Activated CD4-positive, alpha-beta T cell treated with anti-CD3 and anti-CD28 coated beads, Interleukin-2, amount 50 U/mL, for 4 hours (primary cell): ENCODE measurements at regions not wholly inside any gene's neighbourhood (a gene's known extent, or its start where the extent isn't known, plus 50 kb on each side); places are given as distances from the start of the nearest gene placed in this dataset.

ENCODE experiments used
- DNase-seq, 2 experiments: peaks; one replicate each; pipeline ENCODE4 v3.0.0-alpha.2; 2020

DNA sequence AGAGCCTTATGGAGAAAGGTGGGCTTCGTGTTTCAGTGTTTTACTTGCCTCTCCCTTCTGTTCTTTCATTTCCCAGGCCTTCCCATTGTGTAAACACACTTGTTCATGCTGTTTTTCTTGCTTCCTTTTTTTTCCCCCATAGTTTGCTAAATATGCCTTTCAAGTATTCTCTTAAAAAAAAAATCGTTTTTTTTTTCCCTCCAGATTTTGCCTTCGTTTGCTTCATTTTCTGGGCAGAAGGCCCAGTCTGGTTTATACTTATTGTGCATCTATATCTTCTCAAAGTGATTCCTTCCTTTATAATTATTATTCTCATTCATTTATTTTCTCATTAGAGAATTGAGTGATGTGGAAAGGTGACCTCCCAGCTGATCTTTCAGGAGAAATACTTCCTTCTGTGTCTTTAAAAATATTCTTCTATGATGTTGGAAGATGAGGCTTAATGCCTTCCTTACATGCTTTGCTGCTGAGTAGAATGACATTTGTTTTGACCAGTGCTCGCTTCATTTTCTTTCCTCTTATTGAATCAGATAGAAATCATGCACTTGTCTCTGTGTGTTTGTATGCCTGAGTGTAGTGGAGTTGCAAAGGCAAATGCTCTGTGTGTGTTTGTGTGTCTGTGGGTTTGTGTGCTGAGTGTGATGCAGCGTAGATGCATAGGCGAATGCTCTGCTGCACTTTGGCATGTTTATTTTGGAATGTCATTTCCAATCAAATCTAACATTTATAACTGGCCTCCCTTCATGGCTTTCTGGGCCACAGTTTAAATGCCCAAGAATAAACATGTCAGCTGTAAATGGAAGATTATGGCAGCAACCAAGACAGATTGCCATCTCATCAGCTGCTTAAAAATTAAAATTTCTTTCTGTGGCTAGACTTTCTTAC is 591.4 kb downstream of the FGF9 start:
- no peak for DNase-seq

DNA sequence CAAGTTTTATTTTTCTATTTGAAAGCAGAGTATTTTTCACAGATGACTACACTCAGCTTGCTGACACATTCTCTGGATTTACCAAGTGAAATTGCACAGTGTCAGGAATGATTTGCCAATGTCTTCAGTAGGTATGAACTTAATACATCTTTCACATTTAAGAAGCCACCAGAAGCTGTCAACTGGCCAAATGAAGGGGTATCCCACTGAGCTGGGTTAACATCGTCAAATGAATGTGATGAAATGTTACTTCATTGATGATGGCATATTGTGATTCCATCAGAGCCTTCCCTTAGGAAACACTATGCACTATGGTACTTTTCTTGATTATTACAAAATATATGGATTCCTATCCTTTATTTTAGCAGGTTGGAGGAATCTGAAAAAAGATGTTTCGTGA is 592.3 kb downstream of the FGF9 start:
- no peak for DNase-seq

DNA sequence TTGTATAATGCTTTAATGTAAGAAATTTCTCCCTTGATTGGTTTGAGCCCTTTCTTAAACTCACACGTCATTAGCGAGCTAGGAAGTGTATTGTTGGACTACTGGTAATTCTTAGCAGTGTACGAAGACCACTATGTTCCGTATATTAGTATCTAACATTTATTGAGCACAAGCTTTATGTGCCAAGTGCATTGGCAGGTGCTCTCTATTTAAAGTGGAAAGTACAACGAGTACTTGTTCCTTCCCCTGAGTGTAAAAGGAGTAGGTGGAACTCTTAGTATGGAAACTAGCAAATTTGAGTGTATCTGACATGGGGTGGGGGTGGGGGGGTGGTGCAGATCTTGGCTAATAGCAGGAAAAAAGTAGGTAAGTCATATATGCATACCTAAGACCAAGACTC is 594.7 kb downstream of the FGF9 start:
- no peak for DNase-seq

DNA sequence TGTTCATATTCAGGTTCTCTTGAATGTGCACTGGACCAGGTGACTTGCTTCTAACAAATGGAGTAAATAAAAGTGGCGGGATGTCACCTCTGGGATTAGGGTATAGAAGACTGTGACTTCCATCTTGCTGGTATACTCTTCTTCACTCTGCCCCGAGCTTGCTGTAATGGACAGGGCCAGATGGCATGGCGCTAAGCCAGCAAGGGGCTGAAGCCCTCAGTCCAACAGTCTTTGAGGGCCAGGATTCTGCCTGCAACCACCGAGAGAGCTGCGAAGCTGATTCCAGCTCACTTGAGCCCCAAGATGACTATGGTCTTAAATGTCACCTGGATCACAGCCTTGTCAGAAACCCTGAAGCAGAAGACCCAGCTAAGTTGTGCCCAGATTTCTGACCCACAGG is 600.0 kb downstream of the FGF9 start:
- no peak for DNase-seq

DNA sequence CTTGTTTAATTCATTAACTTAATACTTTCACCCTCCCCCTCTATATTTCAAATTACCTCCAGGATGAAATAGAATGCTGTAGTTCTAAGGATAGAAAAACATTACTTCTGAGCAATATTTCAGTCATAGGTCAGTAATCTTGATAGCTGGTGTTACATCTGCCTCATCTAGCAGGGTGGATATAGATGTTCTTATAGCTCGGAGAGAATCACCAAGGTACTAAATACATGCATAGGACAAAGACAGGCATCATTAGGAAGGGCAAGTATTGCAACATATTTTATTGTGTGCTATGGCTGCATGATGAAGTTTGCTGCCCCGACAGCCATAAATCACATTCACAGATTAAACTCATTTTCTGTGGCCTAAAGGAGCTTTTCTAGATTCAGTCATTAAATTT is 601.0 kb downstream of the FGF9 start:
- no peak for DNase-seq

DNA sequence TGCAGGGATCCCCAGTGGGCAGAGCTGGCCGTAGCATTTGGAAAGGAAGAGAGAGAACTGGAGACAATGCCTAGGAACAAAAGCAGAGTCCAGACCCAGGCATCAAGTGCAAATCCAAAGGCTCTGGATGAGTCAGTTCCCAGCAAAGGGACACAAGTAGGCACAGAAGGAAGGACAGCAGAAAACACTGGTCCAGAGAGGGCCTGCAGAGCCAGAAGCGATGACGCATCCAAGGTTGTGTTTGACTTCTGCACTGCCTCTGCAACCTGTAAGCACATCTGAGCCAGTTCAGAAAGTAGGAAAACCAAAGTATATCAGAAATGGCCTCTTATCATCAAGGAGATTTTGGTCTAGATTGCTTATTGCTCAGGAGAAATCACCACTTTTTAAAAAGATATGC is 604.5 kb downstream of the FGF9 start:
- DNase-seq = no peak

DNA sequence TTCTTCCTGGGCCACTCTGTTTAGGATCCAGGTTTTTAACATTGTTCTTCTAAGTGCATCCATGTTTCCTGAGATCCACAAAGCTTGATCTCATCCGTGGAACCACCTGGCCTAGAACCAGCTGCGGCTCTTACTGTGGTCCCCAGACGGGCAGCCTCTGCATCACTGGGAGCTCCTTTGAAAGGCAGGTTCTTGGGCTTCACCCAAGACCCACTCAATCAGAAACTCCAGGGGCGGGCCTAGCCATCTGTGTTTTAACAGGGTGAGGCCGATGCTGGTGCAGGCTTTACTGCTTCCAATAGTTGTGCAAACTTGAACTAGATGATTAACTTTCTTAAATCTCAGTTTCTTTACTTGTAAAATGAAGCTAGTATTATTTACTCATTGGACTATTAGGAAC is 605.7 kb downstream of the FGF9 start:
- DNase-seq = no peak

DNA sequence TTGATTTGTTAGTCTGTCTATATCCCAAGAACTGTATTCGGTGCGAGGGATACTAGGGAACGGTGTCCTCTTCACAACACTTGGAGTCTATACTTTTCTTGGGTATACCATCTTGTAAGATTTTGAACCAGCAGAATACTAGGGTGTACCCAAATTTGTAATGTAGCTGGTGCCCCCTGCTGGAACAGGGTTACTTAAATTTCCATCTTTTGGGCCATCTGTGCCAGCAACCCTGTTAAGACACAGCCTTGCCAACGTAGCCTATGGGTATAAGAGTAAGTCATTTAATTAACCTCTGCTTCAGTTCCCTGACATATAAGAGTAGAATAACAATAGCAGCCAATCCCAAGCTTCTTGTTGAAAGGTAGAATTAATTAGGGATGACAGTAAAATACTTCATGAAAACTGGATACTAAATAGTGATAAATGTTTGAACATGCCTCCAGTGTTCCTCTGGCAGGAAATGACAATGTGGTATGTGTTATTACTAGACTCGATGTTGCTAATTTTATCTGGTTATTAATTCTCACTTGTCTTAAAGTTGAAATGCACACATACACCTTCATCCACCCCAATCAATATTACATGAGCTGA is 607.6 kb downstream of the FGF9 start:
- peak; percentile 58 to 70 for DNase-seq

DNA sequence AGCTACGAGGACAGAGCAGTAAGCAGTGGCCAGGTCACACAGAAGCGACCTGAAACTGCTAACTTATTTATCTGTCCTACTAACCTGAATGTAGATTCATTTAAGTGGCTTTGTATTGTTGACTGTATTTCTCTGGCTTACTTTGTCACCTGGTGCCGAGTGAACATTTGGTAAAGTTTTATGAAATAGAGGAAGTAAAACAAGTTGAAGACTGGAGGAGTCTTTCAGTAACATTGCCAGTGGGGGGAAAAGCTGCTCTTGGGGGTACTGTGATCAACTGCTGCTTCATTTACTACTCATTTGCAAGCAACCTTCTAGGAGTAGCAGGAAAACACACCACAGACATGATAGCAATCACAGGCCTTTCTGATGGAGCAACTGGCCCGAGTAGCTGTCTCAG is 615.0 kb downstream of the FGF9 start:
- no peak for DNase-seq

DNA sequence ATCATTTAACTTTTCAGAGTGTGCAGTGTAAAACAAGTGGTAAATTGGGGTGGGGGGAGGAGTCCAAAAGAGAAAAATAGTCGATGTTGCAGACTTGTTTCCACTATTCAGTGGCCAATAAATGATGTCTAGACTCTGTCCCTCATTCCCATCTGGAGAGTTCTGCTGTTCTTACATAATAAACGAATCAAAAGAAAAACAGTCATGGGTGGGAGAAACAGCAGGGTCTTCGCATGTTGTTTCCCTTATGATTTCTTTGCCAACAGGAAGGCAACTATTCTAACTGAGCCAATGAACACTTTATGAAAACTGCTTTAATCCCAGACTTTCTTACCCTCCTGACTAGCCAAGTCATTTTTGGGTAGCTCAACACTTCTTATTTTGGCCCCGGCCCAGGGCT is 615.5 kb downstream of the FGF9 start:
- no peak for DNase-seq

DNA sequence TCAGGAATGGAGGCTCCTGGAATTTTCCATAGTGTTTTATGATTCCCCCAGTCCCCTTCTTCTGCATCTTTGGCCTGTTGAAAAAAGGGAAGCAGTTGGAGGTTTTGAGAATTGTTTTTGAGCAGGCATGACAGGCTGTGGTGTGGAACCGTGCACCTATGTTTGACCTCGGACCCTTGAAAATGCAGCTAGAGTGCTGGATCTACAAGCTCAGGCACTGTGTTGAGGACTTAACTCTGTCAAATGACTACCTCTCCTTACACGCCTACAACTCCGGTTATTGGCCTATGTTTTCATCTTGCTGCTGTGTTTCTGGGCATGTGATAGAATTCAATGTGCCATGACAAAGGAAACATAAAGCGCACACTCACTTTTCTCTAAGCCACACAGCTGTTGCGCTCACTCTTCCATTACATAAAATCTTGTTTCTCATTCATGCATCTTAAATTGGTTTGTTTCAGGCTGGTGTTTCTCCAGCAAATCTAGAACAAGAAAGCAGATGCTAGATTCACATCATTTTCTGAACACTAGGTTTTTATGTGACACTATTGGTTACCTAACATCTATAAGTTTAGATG is 616.6 kb downstream of the FGF9 start:
- DNase-seq = no peak

DNA sequence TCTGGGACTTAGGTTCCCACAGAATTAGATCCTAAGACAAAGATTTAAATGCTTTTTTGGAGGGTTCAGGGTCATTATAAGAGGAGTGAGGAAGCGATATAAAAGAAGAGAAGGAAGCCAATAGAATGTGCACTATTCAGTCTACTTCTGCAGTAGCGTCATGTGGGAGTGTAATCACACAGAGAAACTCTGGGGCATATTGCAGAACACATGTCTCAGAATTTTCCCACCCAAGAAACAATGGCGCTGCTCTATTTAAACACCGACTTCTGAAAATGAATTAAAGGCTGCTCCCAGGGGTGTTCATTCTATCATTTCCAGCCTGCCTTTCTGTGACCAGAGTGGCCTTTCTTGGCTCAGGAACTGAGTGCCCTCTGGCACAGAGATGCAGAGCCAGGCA is 617.6 kb downstream of the FGF9 start:
- DNase-seq = no peak

DNA sequence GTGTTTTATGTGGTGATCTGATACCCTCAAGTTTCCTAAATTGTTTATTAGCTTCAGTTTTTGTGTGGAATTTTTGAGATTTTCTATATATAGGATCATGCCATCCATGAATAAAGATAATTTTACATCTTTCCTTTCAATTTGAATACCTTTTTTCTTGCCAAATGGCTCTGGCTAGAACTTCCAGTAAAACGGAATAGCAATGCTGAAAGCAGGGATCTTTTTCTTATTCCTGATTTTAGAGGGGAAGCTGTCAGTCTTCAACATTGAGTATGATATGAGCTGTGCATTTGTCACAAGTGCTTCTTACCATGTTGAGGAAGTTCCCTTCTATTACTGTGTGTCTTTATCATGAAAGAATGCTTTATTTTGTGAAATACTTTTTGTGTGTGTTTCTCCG is 618.8 kb downstream of the FGF9 start:
- DNase-seq = no peak

DNA sequence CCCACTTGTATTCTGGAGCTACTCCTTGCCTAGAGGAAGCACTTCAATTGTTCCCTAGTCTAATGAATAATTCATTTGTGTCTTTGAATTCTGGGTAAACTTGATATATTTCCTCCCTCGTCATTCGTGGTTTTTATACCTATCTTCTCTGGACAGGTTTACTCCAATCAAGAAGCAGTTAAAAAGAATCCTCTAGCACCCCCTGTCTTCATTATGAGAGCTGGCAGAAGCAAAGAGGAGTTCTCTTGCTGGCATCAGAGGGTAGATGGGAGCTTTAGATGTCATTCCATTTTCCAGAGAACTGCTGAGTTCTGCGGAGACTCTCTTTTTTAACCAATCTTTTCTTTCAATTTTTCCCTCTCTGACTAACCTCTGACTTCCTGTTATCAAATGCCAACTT is 627.7 kb downstream of the FGF9 start:
- DNase-seq = no peak

DNA sequence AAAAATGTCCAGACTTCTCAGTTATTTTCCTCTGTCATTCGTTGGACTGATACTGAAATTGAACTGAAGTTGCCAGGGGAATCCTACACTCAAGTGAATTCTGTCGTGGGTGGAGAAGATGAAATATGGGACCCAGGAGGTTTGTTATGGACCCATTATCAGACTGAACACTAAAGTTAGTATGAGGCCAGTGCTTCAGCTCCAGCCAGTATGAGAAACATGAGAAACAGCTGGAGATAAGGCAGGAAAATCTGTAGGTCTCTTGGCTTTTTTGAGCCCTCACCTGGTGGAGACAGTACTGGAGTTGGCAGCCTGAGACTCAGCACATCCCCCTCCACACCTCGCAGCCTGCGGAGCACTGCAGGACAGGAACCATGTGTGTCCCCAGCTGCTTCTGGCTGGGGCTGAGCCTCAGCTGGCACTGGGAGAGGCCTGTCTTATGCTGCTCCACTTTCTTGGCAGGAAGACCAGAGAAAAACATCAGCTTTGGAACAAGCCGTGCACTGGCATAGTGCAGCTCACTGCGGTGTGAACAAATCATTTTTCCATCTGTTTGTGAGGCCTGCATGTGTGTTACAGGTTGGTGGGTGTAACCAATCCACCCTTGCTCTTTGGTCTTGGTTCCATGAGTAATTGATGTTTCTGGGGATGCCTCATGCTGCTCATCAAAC is 641.0 kb downstream of the FGF9 start:
- DNase-seq = no peak

DNA sequence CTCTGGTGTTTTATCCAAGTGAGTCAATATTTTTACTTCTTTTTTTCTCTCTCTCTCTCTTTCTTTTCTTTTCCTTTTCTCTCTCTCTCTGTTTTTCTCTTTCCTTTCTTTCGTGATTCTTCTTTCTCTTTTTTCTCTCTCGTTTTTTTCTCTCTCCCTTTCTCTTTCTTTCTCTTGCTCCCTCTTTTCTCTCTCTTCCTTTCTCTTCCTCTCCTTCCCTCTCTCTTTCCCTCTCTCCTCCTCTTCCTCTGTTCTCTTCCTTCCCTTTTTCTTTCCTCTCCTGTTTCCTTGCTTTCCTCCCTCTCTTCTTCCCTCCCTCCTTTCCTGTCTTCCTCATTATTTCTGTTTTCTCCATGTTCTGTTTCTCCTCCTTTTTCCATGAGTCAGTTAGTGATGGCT is 641.5 kb downstream of the FGF9 start:
- DNase-seq = no peak

DNA sequence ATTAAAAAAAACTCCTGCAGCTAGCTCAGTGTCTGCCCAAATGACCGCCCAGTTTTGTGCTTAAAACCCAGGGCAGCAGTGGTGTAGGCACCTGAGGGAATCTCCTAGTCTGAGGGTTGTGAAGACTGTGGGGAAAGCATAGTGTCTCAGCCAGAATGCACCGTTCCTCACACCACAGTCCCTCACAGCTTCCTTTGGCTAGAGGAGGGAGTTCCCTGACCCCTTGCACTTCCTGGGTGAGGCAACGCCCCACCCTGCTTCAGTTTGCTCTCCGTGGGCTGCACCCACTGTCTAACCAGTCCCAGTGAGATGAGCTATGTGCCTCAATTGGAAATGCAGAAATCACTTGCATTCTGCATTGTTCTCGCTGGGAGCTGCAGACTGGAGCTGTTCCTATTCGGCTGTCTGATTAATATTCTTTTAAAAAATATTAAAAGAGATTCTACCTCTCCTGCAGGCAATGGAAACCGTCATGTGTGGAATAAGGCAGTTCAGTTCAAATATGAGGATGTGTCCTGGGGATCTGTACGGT is 645.7 kb downstream of the FGF9 start:
- DNase-seq = no peak

DNA sequence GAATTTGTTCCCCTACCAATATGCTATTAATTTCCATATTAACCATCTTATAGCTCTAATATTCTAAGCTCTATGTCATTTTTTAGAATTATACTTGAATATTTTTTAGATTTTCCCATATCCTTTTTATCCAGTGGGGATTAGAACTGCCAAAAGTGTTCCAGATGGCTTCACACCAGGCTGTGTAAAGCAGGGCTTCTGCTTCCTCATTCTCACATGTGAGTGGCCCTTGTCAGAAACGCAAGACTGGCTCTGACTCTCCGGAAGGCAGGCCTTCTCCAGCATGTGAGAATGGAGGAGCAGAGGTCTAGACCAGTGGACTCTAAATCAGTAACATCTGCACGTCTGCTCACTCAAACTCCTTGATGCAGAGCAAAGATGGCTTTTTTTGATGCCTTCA is 650.1 kb downstream of the FGF9 start:
- no peak for DNase-seq

DNA sequence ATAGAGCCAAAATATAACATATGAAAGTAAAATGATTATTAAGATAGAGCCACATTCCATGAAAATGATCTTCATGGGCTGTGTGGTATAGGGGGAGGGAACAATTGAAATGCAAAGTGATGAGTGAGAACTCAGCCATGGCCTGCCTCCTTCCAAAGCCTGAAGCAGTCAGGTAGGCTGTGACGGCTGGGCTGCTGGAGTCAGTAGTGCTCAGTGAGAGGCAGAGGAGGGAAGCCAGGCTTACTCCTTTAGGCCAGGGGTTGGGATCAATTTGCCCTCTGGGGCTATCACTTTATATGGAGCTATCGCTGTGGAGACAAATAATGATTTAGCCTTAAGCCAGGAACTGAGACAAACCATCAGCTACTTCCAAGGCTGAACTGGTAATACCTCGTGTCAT is 654.9 kb downstream of the FGF9 start:
- DNase-seq = no peak

DNA sequence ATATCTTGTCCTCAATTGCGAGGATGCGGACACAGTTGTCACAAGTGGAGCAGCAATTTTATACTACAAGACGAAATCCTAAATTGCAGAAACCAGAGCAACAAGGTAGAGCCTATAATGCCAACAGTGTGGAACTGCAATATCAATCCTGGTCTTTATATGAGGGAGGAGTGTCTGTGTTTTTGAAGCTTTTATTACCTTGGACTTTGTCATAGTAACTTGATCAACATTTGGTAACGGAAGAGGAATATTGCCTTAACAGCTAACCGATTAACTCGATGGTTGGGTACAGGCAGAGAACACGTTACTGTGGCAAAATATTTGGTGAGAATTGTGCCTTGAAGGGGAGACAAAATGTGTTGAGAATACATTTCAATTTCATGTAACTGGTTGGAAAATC is 661.5 kb downstream of the FGF9 start:
- no peak for DNase-seq

DNA sequence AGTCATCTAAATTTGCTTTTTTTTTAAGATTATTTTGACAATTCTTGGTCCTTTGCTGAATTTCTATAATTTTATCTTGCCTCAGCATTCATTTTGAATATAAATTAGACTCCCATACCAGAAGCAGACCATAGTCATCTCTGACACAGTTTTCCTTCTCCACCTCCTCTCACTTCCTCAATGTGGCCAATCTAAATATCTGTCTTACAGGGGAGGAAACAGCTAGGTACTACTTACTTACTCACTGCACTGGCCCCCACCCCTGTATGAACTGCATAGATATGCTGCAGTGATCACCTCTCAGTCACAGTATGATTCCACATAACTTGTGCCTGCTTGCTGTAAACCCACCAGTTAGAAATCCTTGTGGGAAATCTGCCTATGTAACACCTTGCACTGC is 665.6 kb downstream of the FGF9 start:
- no peak for DNase-seq

DNA sequence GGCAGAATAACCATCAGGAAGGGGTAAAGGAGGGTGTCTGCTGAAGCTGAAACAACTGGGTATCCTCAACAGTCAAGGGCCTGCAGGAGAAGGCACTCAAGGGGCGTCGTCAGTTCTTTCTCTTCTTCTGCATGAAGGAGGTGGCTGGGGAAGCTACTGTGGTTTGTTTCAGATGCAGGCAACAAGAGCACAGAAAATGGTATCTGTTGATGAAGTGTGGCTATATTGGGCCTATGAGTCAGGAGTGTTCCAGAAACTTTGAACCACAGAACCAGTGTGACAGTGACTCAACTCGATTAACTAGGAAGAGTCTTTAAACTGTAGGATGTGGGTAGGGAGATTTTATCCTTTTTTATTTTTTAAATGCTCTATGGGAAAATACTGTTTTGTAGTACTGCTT is 686.3 kb downstream of the FGF9 start:
- no peak for DNase-seq

DNA sequence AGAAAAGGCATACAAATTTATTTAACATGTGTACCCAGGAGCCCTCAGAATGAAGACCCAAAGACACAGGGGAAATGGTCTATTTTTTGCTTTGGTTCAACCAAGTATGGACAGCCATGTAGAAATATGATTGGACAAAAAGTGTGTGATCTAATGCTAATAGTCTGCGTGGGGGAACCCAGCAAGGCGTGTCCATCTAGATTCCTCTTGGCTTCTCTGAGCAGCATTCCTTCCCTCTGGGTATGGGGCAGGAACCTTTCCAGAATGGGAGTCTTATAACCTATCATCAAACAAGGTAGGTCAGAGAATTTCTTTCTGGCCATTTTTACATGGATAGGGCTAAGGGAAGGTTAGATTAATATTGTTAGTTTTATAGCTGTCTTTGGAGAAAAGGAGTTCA is 698.2 kb downstream of the FGF9 start:
- DNase-seq = no peak

DNA sequence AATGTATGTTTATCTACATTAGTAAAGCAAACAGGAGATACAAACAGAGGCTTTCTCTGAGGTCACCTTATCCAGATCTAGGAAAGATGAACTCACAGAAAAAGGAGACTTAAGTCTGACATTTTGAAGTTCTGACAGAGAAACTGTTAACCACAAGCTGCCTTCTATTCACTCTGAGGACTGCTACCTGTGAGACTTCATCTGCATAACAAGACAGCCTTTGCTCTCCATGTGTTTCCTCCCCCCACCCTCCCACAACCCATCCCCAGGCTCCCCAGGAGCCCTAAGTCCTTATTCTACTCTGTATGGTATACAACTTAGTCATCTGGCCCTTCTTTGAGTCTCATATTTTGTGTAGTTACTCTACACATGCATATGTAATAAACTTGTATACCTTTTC is 699.0 kb downstream of the FGF9 start:
- DNase-seq = no peak
